Endothelial cell of umbilical vein (primary cell): ENCODE measurements at regions not wholly inside any gene's neighbourhood (a gene's known extent, or its start where the extent isn't known, plus 50 kb on each side); places are given as distances from the start of the nearest gene placed in this dataset. TPM values are rescaled to one million over a fixed set of nuclear protein-coding genes. Genes with fewer than 3 reads are reported as not detected.

Source experiments
- BruUV-seq: library from RNA; stranded (reverse); fragments of 400-500 nt; replicated peaks from 2 replicates; lab custom pipeline; 2021; lab: Mats Ljungman, UMichigan
- CTCF ChIA-PET: fragments of 300-600, 350-600 bp; sonication (Branson Sonifier 250); formaldehyde crosslinking; loops from one replicate; lab custom pipeline; 2021; ENCODE audit warnings: antibody characterized with exemption, inconsistent platforms; lab: Charles Lee
- POLR2A ChIA-PET: fragments of 300-600, 350-600 bp; sonication (Branson Sonifier 250); formaldehyde crosslinking; loops from one replicate; lab custom pipeline; 2021; ENCODE audit warnings: antibody characterized with exemption, inconsistent platforms; lab: Charles Lee
- DNase-seq: peaks from one replicate; pipeline ENCODE4 v3.0.0-alpha.2; 2011; ENCODE audit warnings: low read depth, low spot score
- FAIRE-seq: peaks from 2 replicates; lab custom pipeline; 2011; peaks lifted over from hg19 to GRCh38; lab: Jason Lieb, UNC
- H2AFZ ChIP-seq: 2 replicates; pipeline ENCODE4 v1.6.0; 2012; ENCODE audit warnings: low read depth, low read length, control low read depth, inconsistent platforms
- H3K27ac ChIP-seq: 2 replicates; pipeline ENCODE4 v1.5.1; 2011; ENCODE audit warnings: low read depth, mild to moderate bottlenecking, control low read depth, low read length, moderate library complexity; ENCODE audit not compliant: insufficient read depth
- H3K27me3 ChIP-seq, 2 experiments: 2 replicates each; pipeline versions ENCODE4 v1.6.0 to v1.6.1; 2011; ENCODE audit warnings: low read length in 2 of 2, mixed read lengths in 1 of 2; ENCODE audit not compliant: control insufficient read depth in 2 of 2, insufficient read depth in 2 of 2
- H3K36me3 ChIP-seq, 2 experiments: 2 replicates in 1 of 2; 3 replicates in 1 of 2; pipeline ENCODE4 v1.5.1; 2011; ENCODE audit warnings: low read length in 2 of 2, mild to moderate bottlenecking in 1 of 2, moderate library complexity in 1 of 2; ENCODE audit not compliant: control insufficient read depth in 2 of 2, insufficient read depth in 2 of 2; ENCODE audit errors: extremely low read depth in 1 of 2
- H3K4me1 ChIP-seq: 3 replicates; pipeline ENCODE4 v1.5.1; 2011; ENCODE audit warnings: mild to moderate bottlenecking, low read length; ENCODE audit not compliant: control insufficient read depth, insufficient read depth; ENCODE audit errors: extremely low read depth
- H3K4me2 ChIP-seq: 2 replicates; pipeline ENCODE4 v1.6.1; 2011; ENCODE audit warnings: low read length, control low read depth, mixed read lengths; ENCODE audit not compliant: insufficient read depth
- H3K4me3 ChIP-seq, 3 experiments: fragments of 200-600 bp in 1 of 3; sonication (generic), shearing (Covaris generic) in 1 of 3; replicated peaks in 1 of 3; 2 replicates each; pipeline ENCODE4 v1.5.1; 2011 to 2016; ENCODE audit warnings: control low read depth in 3 of 3, low read length in 3 of 3, mild to moderate bottlenecking in 2 of 3, inconsistent platforms in 1 of 3, low read depth in 1 of 3, moderate library complexity in 1 of 3; ENCODE audit not compliant: insufficient read depth in 1 of 3
- H3K79me2 ChIP-seq: 2 replicates; pipeline ENCODE4 v1.6.0; 2012; ENCODE audit warnings: low read length, inconsistent platforms; ENCODE audit not compliant: control insufficient read depth, insufficient read depth
- H3K9ac ChIP-seq: replicated peaks from 2 replicates; pipeline ENCODE3; 2011; ENCODE audit warnings: low read length, control low read depth; ENCODE audit not compliant: insufficient read depth; ENCODE audit errors: extremely low read depth
- H3K9me1 ChIP-seq: replicated peaks from 3 replicates; pipeline ENCODE4 v1.6.0; 2011; ENCODE audit warnings: mild to moderate bottlenecking, low read length; ENCODE audit not compliant: control insufficient read depth, insufficient read depth; ENCODE audit errors: extremely low read depth
- H3K9me3 ChIP-seq: replicated peaks from 2 replicates; pipeline ENCODE4 v1.5.1; 2012; ENCODE audit warnings: low read length, inconsistent platforms; ENCODE audit not compliant: control insufficient read depth, insufficient read depth
- H4K20me1 ChIP-seq: replicated peaks from 2 replicates; pipeline ENCODE3; 2011; ENCODE audit warnings: mild to moderate bottlenecking, low read length; ENCODE audit not compliant: control insufficient read depth, insufficient read depth; ENCODE audit errors: extremely low read depth
- FOS ChIP-seq: IDR thresholded peaks from 2 replicates; pipeline ENCODE4 v1.6.1; 2011; ENCODE audit warnings: mild to moderate bottlenecking, low read length, moderate library complexity, borderline replicate concordance; ENCODE audit not compliant: insufficient read depth
- GATA2 ChIP-seq: IDR thresholded peaks from 2 replicates; pipeline ENCODE4 v1.7.0; 2011; ENCODE audit warnings: low read depth, mild to moderate bottlenecking, moderate library complexity, mixed read lengths, low read length; ENCODE audit not compliant: insufficient read length, insufficient read depth
- JUN ChIP-seq: IDR thresholded peaks from 2 replicates; pipeline ENCODE4 v1.6.1; 2011; ENCODE audit warnings: borderline replicate concordance, low read depth; ENCODE audit not compliant: insufficient read length, insufficient read depth
- MYC ChIP-seq: IDR thresholded peaks from one replicate; pipeline ENCODE4 v1.6.1; 2011; ENCODE audit warnings: mild to moderate bottlenecking, low read depth, low read length
- POLR2A ChIP-seq: IDR thresholded peaks from 2 replicates; pipeline ENCODE4 v1.6.1; 2012; ENCODE audit warnings: low read depth, mild to moderate bottlenecking, control low read depth, low read length
- POLR2AphosphoS5 ChIP-seq: IDR thresholded peaks from 2 replicates; pipeline ENCODE4 v1.6.1; 2012; ENCODE audit warnings: low read depth, mild to moderate bottlenecking, control low read depth, low read length, moderate library complexity; ENCODE audit not compliant: insufficient read depth
- dilution Hi-C: fragments of 300-500 bp; cut with MboI; formaldehyde crosslinking; loops from one replicate; pipeline ENCODE4 v1.15.0; 2019; ENCODE audit warnings: low sequenced_read_pairs; ENCODE audit not compliant: extremely low pct_ligation_motif_present
- intact Hi-C: fragments of 100-400 bp; cut with micrococcal nuclease; formaldehyde crosslinking; loops from one replicate; pipeline ENCODE4 v1.10.0; 2022
- microRNA-seq: library from miRNA; unstranded; fragments of <30 nt; microRNA quantifications from one replicate; pipeline ENCODE4 v1.2.0, GENCODE V29; 2021; ENCODE audit warnings: borderline number of aligned reads, borderline replicate concordance
- small RNA-seq: library from RNA; depleted of rRNA; stranded (forward); fragments of <200 nt; gene quantifications from one replicate; pipeline ENCODE3, GENCODE V24; 2012; ENCODE audit warnings: low replicate concordance, low read depth; ENCODE audit not compliant: insufficient read depth, insufficient read length
- TF ChIP-seq, protein P1 (sequence below), 2 donors: IDR thresholded peaks; 1 replicate in 1 of 2; 2 replicates in 1 of 2; pipeline ENCODE4 v1.5.1; 2011; ENCODE audit warnings: low read length in 2 of 2, mild to moderate bottlenecking in 2 of 2, moderate library complexity in 2 of 2, control low read depth in 1 of 2, inconsistent platforms in 1 of 2, low read depth in 1 of 2; ENCODE audit not compliant: insufficient read depth in 1 of 2; ENCODE audit errors: extremely low read depth in 1 of 2
- TF ChIP-seq, protein P2 (sequence below): IDR thresholded peaks from 2 replicates; pipeline ENCODE4 v1.6.1; 2011; ENCODE audit not compliant: insufficient read depth, insufficient read length

DNA sequence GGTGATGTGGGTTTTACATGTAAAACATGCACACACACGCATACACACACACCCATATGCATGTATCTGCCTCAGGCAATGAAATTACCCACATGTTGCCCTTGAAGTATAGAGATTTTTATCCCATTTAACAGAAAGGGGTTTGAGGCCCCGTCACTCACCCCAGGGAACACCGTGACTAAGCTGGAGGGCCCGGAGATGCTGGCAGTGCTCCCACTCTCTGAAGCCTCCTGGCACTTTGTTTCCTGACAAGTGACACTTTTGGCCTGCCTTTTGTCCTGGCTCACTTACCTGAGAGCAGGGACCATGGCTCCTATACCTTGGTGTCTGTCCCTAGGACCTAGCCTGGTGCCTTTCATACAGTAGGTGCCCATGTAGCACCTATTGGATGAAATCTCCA, 50.0 kb upstream of the TNRC6C start:
- TF ChIP-seq GATA2 (no peak), POLR2A (no peak), JUN (no peak), MYC (no peak), FOS (no peak), POLR2AphosphoS5 (no peak)
- TF ChIP-seq, protein P1, sequence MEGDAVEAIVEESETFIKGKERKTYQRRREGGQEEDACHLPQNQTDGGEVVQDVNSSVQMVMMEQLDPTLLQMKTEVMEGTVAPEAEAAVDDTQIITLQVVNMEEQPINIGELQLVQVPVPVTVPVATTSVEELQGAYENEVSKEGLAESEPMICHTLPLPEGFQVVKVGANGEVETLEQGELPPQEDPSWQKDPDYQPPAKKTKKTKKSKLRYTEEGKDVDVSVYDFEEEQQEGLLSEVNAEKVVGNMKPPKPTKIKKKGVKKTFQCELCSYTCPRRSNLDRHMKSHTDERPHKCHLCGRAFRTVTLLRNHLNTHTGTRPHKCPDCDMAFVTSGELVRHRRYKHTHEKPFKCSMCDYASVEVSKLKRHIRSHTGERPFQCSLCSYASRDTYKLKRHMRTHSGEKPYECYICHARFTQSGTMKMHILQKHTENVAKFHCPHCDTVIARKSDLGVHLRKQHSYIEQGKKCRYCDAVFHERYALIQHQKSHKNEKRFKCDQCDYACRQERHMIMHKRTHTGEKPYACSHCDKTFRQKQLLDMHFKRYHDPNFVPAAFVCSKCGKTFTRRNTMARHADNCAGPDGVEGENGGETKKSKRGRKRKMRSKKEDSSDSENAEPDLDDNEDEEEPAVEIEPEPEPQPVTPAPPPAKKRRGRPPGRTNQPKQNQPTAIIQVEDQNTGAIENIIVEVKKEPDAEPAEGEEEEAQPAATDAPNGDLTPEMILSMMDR (IDR thresholded peaks at IDR 0.05; ENCODE audit: extremely low read depth in 1 of 2, insufficient read depth in 1 of 2, low read depth in 1 of 2, low read length in 2 of 2), result no peak
- TF ChIP-seq, protein P2, sequence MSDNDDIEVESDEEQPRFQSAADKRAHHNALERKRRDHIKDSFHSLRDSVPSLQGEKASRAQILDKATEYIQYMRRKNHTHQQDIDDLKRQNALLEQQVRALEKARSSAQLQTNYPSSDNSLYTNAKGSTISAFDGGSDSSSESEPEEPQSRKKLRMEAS, result no peak
- peaks cover 0 to 4% of the 10 kb centered on the region in 2 experiments for H3K27me3 ChIP-seq
- DNase-seq (no peak), FAIRE-seq (no peak)
- H3K9me1 ChIP-seq, result no peaks in the 10 kb centered on the region
- dilution Hi-C loops (no loop called here), intact Hi-C loops (no loop called here)
- no peaks in the 10 kb centered on the region for H3K79me2 ChIP-seq
- H3K4me3 ChIP-seq, result no peak overlapping the region
- POLR2A ChIA-PET, result no interaction called here
- no peaks in the 10 kb centered on the region for H4K20me1 ChIP-seq
- no peak overlapping the region for H3K4me2 ChIP-seq
- H3K36me3 ChIP-seq, result no peaks in the 10 kb centered on the region
- no peak overlapping the region for H3K27ac ChIP-seq
- no peaks in the 10 kb centered on the region for H3K9me3 ChIP-seq
- no peaks in the 10 kb centered on the region for H3K4me1 ChIP-seq
- H3K9ac ChIP-seq, result no peak overlapping the region
- BruUV-seq, result no TSS peak
- H2AFZ ChIP-seq, result no peak overlapping the region
- CTCF ChIA-PET, result interaction anchor here (1.7 kb wide), 1 partner anchor 105 kb away, joined by 4 read pairs; no protein-coding TSS in a partner anchor

Small RNA genes lying in the stretch of these regions (microRNA-seq; reads per million reads assigned to microRNA genes)
- gene MIR4316, result not detected

Small RNA genes lying in the stretch of these regions (small RNA-seq; reads per million reads assigned to genes)
- gene MIR4316 (not detected), gene RF00019 (not detected)
